Kasumi-1 (cell line): ENCODE measurements at regions not wholly inside any gene's neighbourhood (a gene's known extent, or its start where the extent isn't known, plus 50 kb on each side); places are given as distances from the start of the nearest gene placed in this dataset.
A peak's percentile ranks its signal among the peaks of the same experiment; 100 is the strongest.
"Not testable (repeated sequence)": the region's sequence is repeated elsewhere in the genome, so short reads cannot be mapped to it uniquely, and the experiment has no call there.

Experiments
- DNase-seq, 2 experiments: peaks; one replicate each; lab custom pipeline; 2025; lab: John Stamatoyannopoulos, UW

GRCh38 chr13:44783994-44784707 lies 205.1 kb downstream of the NUFIP1 start:
- DNase-seq = no peak

GRCh38 chr13:44780591-44781280 lies 204.6 kb upstream of the TSC22D1 start:
- no peak for DNase-seq

- no peak for DNase-seq
These were observed 202.8 kb upstream of the TSC22D1 start for GRCh38 chr13:44778761-44779484.

GRCh38 chr13:44775290-44775689 lies 199.2 kb upstream of the TSC22D1 start:
- DNase-seq = not testable (repeated sequence)

DNA sequence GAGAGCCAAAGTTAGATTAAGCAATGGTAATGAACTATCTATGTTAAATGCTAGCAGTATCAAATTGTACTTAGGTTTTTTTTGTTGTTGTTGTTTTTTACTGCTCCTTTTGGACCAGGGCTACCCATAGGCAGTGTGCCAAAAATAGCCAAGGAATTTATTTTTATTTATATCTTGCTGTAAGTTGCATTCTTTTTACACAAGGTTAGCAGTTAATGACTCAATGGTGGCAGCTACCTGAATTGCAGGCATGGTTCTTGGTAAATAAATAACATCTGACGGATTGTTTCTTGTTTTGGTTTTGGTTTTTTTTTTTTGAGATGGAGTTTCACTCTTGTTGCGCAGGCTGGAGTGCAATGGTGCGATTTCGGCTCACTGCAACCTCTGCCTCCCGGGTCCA lies 194.8 kb upstream of the TSC22D1 start:
- no peak for DNase-seq

DNA sequence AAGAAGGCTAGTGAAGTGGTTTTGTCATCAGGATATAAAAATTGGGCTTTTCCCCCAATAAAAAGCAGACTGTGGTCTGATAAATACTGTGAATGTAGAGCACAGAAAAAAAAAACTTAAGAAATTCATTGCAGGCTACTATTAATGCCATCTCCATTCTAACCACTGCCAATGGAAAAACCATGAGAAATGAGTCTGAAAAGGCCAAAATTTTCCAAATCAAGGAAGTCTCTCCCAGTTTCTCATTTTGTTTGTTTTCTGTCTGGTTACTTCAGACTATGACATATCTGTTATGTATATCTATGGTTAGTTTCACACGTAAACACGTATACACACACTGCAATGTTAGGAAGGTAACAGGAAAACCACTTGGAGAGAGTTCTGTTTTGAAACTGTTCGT lies 193.6 kb upstream of the TSC22D1 start:
- no peak for DNase-seq

- DNase-seq = no peak
These were observed 192.8 kb upstream of the TSC22D1 start for GRCh38 chr13:44768775-44769581.

- DNase-seq = peak; percentile 49 to 60
These were observed 192.1 kb upstream of the TSC22D1 start for GRCh38 chr13:44768239-44768638.

- no peak for DNase-seq
These were observed 188.9 kb upstream of the TSC22D1 start for GRCh38 chr13:44765001-44765471.

- no peak for DNase-seq
These were observed 188.2 kb upstream of the TSC22D1 start for GRCh38 chr13:44764302-44764692.

DNA sequence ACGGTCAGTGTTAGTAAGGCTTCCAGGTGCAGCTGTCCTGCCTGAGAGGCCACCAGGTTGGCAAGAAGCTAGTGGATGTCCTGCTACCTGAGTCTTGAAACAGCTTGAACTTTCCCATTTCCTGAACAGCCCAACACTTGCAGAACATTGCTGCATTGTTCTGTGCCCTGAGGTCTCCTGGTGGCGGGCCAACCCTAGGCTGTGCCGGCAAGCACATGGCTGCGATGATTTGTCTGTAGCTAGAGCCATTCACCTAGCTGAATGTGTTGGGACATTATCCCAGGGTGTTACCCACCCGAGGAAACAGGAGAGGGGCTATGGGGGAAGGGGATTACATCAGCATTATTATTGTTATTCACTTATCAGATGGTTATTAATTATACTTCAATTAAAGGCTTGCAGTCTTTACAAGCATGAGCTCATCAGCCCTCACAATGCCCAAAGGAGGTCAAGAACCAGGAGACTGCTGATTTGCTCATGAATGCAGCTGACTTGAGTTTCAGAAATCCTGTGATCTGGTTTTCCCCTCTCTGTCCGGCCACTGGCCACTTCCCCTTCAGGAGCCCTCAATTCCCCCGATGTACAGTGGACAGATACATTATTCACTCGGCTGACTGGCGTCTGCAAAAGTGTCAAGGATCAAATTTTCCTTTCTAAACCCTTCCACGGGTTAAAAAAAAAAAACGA lies 187.6 kb upstream of the TSC22D1 start:
- DNase-seq = no peak

DNA sequence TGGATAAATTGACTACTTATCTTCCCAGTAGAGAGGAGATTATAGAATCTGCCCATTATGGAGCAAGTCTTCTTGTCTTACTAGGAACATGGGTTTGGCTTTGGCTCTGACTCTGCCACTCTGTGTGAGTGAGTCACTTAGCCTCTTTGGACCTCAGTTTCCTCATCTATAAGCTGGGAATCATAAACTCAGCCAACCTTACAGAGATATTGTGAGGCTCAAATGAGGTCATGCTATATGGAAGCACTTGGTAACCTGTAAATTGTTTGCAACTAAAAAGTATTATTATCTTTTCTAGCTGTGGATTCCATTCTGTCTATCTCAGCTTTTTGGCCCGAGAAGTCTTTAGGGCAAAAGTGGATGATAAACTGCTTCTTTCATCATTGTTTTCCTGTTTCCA lies 186.8 kb upstream of the TSC22D1 start:
- no peak for DNase-seq

DNA sequence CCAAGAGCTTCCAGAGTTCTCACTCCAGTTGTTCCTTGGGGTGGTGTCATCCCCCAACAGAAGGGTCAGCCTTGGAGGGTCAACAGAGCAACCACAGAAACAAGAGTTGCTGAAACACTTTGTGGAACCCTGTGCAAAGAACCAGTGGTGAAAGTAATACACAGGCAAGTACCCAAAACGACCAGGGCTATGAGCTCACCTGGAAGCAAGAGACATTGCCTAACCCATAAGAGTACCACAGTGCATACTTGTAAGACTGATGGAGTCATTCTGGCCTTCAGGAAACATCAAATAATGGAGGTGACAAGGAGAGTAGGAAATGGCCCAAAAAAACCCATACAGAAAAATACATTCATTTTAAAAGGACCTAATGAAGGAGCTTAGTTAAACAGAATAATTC lies 184.3 kb upstream of the TSC22D1 start:
- DNase-seq = no peak

DNA sequence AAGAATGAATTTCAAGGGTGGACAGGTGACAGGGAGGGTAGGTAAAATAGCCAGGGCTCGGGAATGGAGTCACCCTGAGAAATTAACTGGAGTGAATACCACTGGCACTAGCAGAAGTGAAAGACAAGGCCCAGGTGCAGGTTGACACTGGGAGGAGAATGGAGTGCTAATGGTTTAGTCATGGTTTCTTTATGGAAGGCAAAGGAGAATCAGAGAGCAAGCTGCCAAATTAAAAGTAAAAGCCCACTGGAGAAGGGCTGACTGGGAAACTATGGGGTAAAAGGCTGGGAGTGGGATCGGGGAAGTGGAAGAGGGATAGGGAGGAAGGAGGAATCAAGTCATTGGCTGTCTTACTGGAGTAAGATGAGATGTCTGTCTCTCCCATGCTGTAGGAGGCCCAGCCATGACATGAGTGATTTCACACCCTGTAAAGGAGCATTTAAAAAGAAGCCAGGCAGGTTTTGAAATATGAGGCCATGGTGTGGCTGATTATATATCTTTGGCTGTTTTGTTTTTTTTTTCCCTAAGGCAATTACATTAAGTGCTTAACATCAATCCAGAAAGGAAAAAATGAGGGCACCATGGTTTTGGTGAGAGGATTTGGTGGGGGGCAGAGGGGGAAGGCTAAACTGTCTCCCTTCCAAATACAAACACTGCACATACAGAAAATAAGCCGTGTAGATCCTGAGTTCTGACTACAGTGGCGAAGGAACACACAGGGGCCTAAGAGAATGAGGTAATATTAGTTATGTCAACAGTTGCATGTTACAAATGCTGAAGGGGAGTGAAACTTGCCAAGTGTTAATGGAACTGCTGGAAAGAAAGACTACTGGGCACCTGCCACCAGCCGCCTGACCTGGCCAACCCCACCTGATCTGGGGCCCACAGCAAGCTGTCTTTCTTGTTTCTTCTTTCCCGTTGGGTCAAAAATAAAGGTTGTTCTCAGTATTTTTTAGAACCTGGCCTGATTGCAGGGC lies 183.5 kb upstream of the TSC22D1 start:
- no peak for DNase-seq

DNA sequence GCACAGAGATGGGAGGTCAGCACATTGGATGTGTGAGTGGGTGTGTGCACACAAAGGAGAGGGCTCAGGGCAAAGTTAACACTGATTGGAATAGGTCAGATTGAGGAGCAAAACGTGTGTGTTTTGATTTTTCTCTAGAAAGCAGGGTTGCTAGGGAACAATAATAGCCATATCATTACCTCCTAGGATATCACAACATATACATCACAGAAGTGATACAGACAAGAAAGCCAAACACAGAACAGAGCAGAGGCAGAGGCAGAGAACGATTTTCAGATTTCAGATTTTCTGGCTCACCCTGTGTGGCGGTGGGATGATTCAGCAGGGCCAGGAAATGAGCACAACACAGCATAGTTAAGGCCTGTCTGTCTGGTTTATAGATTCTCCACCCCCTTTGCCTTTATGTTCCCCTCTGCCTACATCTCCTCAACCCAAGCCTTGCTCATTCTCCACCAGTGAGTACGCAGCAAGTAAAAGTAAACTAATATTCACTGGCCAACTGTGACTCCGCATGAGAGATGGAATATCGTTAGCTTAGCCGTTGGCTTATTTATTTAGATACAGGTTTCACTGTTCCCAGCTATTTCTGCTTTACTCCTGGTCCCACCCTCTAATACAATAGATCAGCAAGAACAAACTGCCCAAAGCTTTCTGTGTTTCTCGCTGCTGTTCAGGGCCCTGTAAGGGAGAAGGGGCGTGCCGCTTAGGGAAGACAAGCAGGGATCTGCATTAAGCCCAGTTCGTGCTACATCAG lies 182.7 kb upstream of the TSC22D1 start:
- DNase-seq = no peak

DNA sequence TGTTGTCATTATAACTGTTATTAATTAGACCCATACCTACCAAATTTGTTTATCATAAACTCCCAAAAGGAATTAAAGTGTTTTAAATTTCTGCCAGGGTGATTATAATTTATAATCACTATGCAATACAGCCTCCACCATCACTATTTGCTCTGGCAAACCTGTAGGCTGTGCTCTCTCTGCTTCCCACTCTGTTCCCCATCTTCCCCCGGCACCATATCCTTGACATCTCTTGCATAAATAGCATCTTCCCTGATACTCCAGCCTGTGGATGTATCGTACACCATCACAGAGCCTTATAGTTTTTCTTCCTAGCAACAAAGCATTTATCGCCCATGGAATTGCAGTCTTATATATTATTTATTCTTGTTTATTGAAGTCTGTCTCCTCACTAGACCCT lies 181.5 kb upstream of the TSC22D1 start:
- DNase-seq = no peak

GRCh38 chr13:44756276-44756810 lies 180.2 kb upstream of the TSC22D1 start:
- no peak for DNase-seq

DNA sequence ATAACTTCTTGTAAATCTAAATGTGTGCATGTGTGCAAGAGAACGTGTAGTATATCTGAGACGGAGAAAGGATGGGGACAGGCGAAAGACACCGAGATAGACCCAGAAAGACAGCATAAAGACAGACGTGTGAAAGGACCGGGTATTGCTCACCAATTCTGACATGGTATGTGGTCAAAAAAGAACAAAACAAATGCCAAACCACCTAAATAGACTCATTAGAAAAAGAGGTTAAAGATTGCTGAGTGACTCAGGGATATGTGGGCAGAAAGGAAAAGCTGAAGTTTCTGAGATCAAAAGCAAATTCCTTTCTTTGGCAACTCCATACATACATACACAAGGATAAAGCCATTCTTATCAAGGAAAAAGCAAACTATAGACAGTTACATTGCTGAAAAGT lies 179.7 kb upstream of the TSC22D1 start:
- DNase-seq = no peak

- no peak for DNase-seq
These were observed 176.0 kb upstream of the TSC22D1 start for GRCh38 chr13:44752164-44752563.
